Esophagus squamous epithelium (tissue), 5 donors: ENCODE measurements at regions not wholly inside any gene's neighbourhood (a gene's known extent, or its start where the extent isn't known, plus 50 kb on each side); places are given as distances from the start of the nearest gene placed in this dataset.

Experiments used
- DNase-seq: peaks from one replicate; lab custom pipeline; 2025; lab: John Stamatoyannopoulos, UW
- H3K27ac ChIP-seq, 4 donors: fragments of 200-600 bp; sonication (generic); one replicate each; pipeline ENCODE4 v1.5.1; 2016 to 2019; ENCODE audit warnings: mild to moderate bottlenecking in 1 of 4
- H3K27me3 ChIP-seq, 4 donors: fragments of 200-600 bp; sonication (generic); 1 replicate in 3 of 4; 2 replicates in 1 of 4; pipeline versions ENCODE4 v1.5.1 to v1.6.0; 2017 to 2021; ENCODE audit warnings: antibody characterized with exemption in 1 of 4
- H3K36me3 ChIP-seq, 3 donors: fragments of 200-600 bp; sonication (generic); one replicate each; pipeline ENCODE4 v1.5.1; 2016 to 2019
- H3K4me1 ChIP-seq, 3 donors: fragments of 200-600 bp; sonication (generic); one replicate each; pipeline ENCODE4 v1.5.1; 2017 to 2019
- H3K4me3 ChIP-seq, 4 donors: fragments of 200-600 bp; sonication (generic); 1 replicate in 3 of 4; 2 replicates in 1 of 4; pipeline ENCODE4 v1.5.1; 2016 to 2019; ENCODE audit warnings: mild to moderate bottlenecking in 2 of 4, moderate library complexity in 1 of 4
- H3K9me3 ChIP-seq, 3 donors: fragments of 200-600 bp; sonication (generic); one replicate each; pipeline ENCODE4 v1.5.1; 2016 to 2019
- CTCF ChIP-seq, 6 experiments: fragments of 450-650 bp in 4 of 6; fragments of 200-600 bp in 2 of 6; sonication (generic) in 2 of 6; IDR thresholded peaks; one replicate each; pipeline ENCODE4 v1.5.1; 2016 to 2019; ENCODE audit warnings: antibody characterized with exemption in 6 of 6, mild to moderate bottlenecking in 4 of 6, moderate library complexity in 4 of 6
- POLR2A ChIP-seq, 4 donors: fragments of 450-650 bp; IDR thresholded peaks; one replicate each; pipeline ENCODE4 v1.6.1; 2017; ENCODE audit warnings: antibody characterized with exemption in 4 of 4, mild to moderate bottlenecking in 4 of 4, moderate library complexity in 3 of 4
- WGBS, 2 donors: methylation state at CpG; one replicate each; pipeline ENCODE4 v1.1.5; 2018; 5-methylcytosine and 5-hydroxymethylcytosine counted together
- intact Hi-C: fragments of 100-400 bp; cut with DNase I; formaldehyde crosslinking; loops from one replicate; pipeline ENCODE4 v1.15.0; 2022
- donor health status: DM: yes; HTN: yes; CAD: no.

GRCh38 chr6:8589941-8590729 lies 154.8 kb upstream of the SLC35B3 start:
- Histone ChIP-seq H3K4me1 (no peaks in the 10 kb centered on the region), H3K27me3 (no peaks in the 10 kb centered on the region), H3K27ac (no peak overlapping the region), H3K9me3 (peaks cover 0 to 4% (median 3%) of the 10 kb centered on the region in 3 donors), H3K36me3 (no peaks in the 10 kb centered on the region), H3K4me3 (no peak overlapping the region)
- intact Hi-C loops: no loop called here
- WGBS, 2 donors: 44 to 58% methylated on average over 7 of the region's 7 CpGs
- TF ChIP-seq POLR2A (IDR thresholded peaks at IDR 0.05) (no peak), CTCF (IDR thresholded peaks at IDR 0.05) (no peak)
- DNase-seq: no peak

- Histone ChIP-seq H3K36me3 (no peaks in the 10 kb centered on the region), H3K4me1 (no peaks in the 10 kb centered on the region), H3K4me3 (no peak overlapping the region), H3K27ac (no peak overlapping the region), H3K27me3 (no peaks in the 10 kb centered on the region), H3K9me3 (peaks cover 0 to 4% (median 3%) of the 10 kb centered on the region in 3 donors)
- DNase-seq: no peak
- intact Hi-C loops: no loop called here
- no peak for TF ChIP-seq POLR2A (IDR thresholded peaks at IDR 0.05)
- TF ChIP-seq CTCF (IDR thresholded peaks at IDR 0.05): no peak
- WGBS, 2 donors: 91 to 92% methylated on average over 1 of the region's 1 CpG
Observed at GRCh38 chr6:8588176-8588575, 152.8 kb upstream of the SLC35B3 start.

GRCh38 chr6:8583291-8583690 lies 147.9 kb upstream of the SLC35B3 start:
- intact Hi-C loops: no loop called here
- Histone ChIP-seq H3K9me3 (no peaks in the 10 kb centered on the region), H3K4me1 (peaks cover 0 to 12% (median 7%) of the 10 kb centered on the region in 3 donors), H3K27ac (no peak overlapping the region), H3K36me3 (no peaks in the 10 kb centered on the region), H3K27me3 (no peaks in the 10 kb centered on the region), H3K4me3 (no peak overlapping the region)
- no peak for TF ChIP-seq CTCF (IDR thresholded peaks at IDR 0.05)
- TF ChIP-seq POLR2A (IDR thresholded peaks at IDR 0.05): no peak
- DNase-seq: no peak

GRCh38 chr6:8579372-8579771 lies 144.0 kb upstream of the SLC35B3 start:
- no peak for DNase-seq
- TF ChIP-seq POLR2A (IDR thresholded peaks at IDR 0.05) (no peak), CTCF (IDR thresholded peaks at IDR 0.05) (no peak)
- H3K4me1 ChIP-seq: peaks cover 0 to 14% (median 7%) of the 10 kb centered on the region in 3 donors
- no peak overlapping the region for H3K4me3 ChIP-seq
- H3K9me3 ChIP-seq: no peaks in the 10 kb centered on the region
- WGBS, 2 donors: 42 to 43% methylated on average over 1 of the region's 1 CpG
- H3K36me3 ChIP-seq: no peaks in the 10 kb centered on the region
- no peaks in the 10 kb centered on the region for H3K27me3 ChIP-seq
- intact Hi-C loops: no loop called here
- no peak overlapping the region for H3K27ac ChIP-seq

- Histone ChIP-seq H3K4me3 (no peak overlapping the region), H3K27ac (no peak overlapping the region), H3K4me1 (peaks cover 0 to 14% (median 7%) of the 10 kb centered on the region in 3 donors), H3K27me3 (no peaks in the 10 kb centered on the region), H3K36me3 (no peaks in the 10 kb centered on the region), H3K9me3 (no peaks in the 10 kb centered on the region)
- intact Hi-C loops: no loop called here
- WGBS, 2 donors: 6 to 18% methylated on average over 1 of the region's 1 CpG
- DNase-seq: no peak
- TF ChIP-seq POLR2A (IDR thresholded peaks at IDR 0.05) (no peak), CTCF (IDR thresholded peaks at IDR 0.05) (no peak)
Observed at GRCh38 chr6:8578006-8578405, 142.7 kb upstream of the SLC35B3 start.
